CD4-positive, CD25-positive, alpha-beta regulatory T cell (primary cell): ENCODE measurements at regions not wholly inside any gene's neighbourhood (a gene's known extent, or its start where the extent isn't known, plus 50 kb on each side); places are given as distances from the start of the nearest gene placed in this dataset.

Experiments
- ATAC-seq, 2 donors: fragments of 150-1000 bp; cut with Tn5 transposase; one replicate each; pipeline ENCODE4 v1.10.0; 2021; ENCODE audit warnings: low read depth in 2 of 2, moderate number of reproducible peaks in 2 of 2, moderate library complexity in 1 of 2
- DNase-seq, 3 donors: peaks; one replicate each; pipeline versions ENCODE4 v3.0.0 to v3.0.0-alpha.2; 2012 to 2022; ENCODE audit warnings: mixed read lengths in 1 of 3
- H3K27ac ChIP-seq: one replicate; pipeline ENCODE4 v1.7.0; 2013; ENCODE audit warnings: mild to moderate bottlenecking, low read length; ENCODE audit not compliant: insufficient read depth, poor library complexity, severe bottlenecking
- H3K27me3 ChIP-seq: one replicate; pipeline ENCODE4 v1.7.0; 2013; ENCODE audit warnings: low read length; ENCODE audit not compliant: control insufficient read depth, insufficient read depth
- H3K36me3 ChIP-seq: one replicate; pipeline ENCODE4 v1.7.0; 2013; ENCODE audit warnings: mild to moderate bottlenecking, low read length, moderate library complexity; ENCODE audit not compliant: control insufficient read depth, insufficient read depth
- H3K4me1 ChIP-seq: 2 replicates; pipeline ENCODE4 v1.7.0; 2013; ENCODE audit warnings: mild to moderate bottlenecking, low read length; ENCODE audit not compliant: insufficient read depth, control insufficient read depth, poor library complexity, severe bottlenecking
- H3K4me3 ChIP-seq: one replicate; pipeline ENCODE4 v1.7.0; 2013; ENCODE audit warnings: low read depth, mild to moderate bottlenecking, low read length, moderate library complexity
- H3K9me3 ChIP-seq, 2 experiments: 1 replicate in 1 of 2; 2 replicates in 1 of 2; pipeline ENCODE4 v1.7.0; 2013; ENCODE audit warnings: low read length in 2 of 2, mild to moderate bottlenecking in 1 of 2, moderate library complexity in 1 of 2; ENCODE audit not compliant: control insufficient read depth in 2 of 2
- H3K27ac Mint-ChIP-seq, 3 donors: one replicate each; pipeline ENCODE4 v1.8.0; 2020 to 2022; ENCODE audit warnings: mild to moderate bottlenecking in 3 of 3, mixed read lengths in 3 of 3, moderate library complexity in 2 of 3
- H3K27me3 Mint-ChIP-seq: one replicate; pipeline ENCODE4 v1.8.0; 2022; ENCODE audit warnings: mild to moderate bottlenecking, mixed read lengths
- H3K36me3 Mint-ChIP-seq: one replicate; pipeline ENCODE4 v1.8.0; 2020; ENCODE audit warnings: mixed read lengths
- H3K4me1 Mint-ChIP-seq, 4 donors: one replicate each; pipeline ENCODE4 v1.8.0; 2020 to 2022; ENCODE audit warnings: mixed read lengths in 4 of 4, mild to moderate bottlenecking in 1 of 4
- H3K4me3 Mint-ChIP-seq, 4 donors: one replicate each; pipeline ENCODE4 v1.8.0; 2020 to 2022; ENCODE audit warnings: mild to moderate bottlenecking in 4 of 4, mixed read lengths in 4 of 4, moderate library complexity in 3 of 4
- H3K9me3 Mint-ChIP-seq, 7 donors: one replicate each; pipeline ENCODE4 v1.8.0; 2020 to 2022; ENCODE audit warnings: mixed read lengths in 7 of 7, mild to moderate bottlenecking in 3 of 7, moderate library complexity in 2 of 7

DNA sequence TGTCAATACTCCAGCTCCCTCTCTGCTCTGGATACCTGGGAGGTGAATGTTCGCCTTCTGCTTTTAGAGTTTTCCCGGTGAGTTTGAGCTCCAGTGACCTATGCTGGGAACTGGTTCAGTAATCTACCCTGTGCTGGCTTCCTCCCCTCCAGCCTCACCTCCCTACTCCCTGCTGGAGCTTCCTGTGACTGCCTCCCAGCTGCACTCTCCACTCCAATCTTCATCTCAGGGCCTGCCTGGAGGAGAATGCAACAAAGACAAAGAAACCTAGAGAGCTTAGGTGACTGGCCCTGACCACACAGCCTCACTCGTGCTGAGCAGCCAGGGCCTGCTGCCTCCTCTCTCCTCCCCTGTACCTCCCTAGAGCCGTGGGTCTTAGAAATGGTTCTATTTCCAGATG is 101.6 kb upstream of the FOXF1 start:
- Histone ChIP-seq H3K9me3 (no peaks in the 10 kb centered on the region), H3K4me1 (no peaks in the 10 kb centered on the region), H3K27ac (no peak overlapping the region), H3K4me3 (no peak overlapping the region), H3K36me3 (no peaks in the 10 kb centered on the region), H3K27me3 (no peaks in the 10 kb centered on the region)
- Mint-ChIP-seq H3K27ac (no peak overlapping the region), H3K4me3 (no peak overlapping the region), H3K27me3 (peaks cover 4% of the 10 kb centered on the region), H3K4me1 (no peaks in the 10 kb centered on the region), H3K36me3 (no peaks in the 10 kb centered on the region), H3K9me3 (peaks cover 0 to 7% (median 2%) of the 10 kb centered on the region in 7 donors)
- DNase-seq (no peak), ATAC-seq (no peak)

DNA sequence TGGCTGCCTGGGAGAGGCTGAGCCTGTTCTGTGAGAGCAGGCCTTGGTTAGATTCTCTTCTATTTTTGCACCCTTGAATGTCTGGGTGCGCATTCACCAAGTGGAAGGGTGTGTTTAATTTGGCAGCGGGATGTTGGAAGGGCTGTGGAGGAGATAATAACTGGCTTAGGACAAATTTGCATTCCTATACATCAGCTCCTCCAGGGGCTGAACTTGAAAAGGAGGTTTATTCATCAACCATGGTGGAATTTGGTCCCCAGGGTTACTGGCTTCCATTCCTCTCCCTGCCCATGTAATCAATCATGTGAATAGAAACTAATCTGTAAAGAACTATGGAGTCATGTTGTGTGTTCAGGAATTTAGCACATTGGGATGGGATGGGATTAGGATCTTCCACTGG is 100.2 kb upstream of the FOXF1 start:
- DNase-seq (no peak), ATAC-seq (no peak)
- Histone ChIP-seq H3K27me3 (no peaks in the 10 kb centered on the region), H3K4me1 (no peaks in the 10 kb centered on the region), H3K27ac (no peak overlapping the region), H3K9me3 (no peaks in the 10 kb centered on the region), H3K36me3 (no peaks in the 10 kb centered on the region), H3K4me3 (no peak overlapping the region)
- Mint-ChIP-seq H3K4me1 (no peaks in the 10 kb centered on the region), H3K27me3 (peaks cover 4% of the 10 kb centered on the region), H3K27ac (no peak overlapping the region), H3K9me3 (peaks cover 0 to 7% (median 2%) of the 10 kb centered on the region in 7 donors), H3K36me3 (no peaks in the 10 kb centered on the region), H3K4me3 (no peak overlapping the region)

DNA sequence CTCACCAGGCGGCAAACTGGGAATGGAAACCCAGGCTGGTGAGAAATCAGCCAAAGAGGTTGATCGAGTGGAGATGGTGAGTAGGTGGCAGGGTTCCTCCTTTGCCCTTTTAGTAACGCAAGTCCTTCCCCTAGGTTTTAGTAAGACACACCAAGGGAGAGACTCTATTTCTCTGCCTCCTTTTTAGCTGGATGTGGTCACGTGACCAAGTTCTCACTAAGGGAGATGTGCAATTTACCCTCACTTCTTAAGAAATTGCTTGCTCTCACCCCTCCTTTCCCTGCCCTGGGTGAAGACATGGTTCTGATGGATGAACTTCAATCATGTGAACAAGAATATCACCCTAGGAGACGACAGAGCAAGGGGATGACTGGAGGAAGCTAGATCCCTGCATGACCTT is 99.8 kb upstream of the FOXF1 start:
- H3K36me3 ChIP-seq: no peaks in the 10 kb centered on the region
- no peaks in the 10 kb centered on the region for H3K27me3 ChIP-seq
- Mint-ChIP-seq H3K36me3 (no peaks in the 10 kb centered on the region), H3K27me3 (peaks cover 4% of the 10 kb centered on the region), H3K4me3 (no peak overlapping the region), H3K4me1 (no peaks in the 10 kb centered on the region), H3K27ac (no peak overlapping the region), H3K9me3 (peaks cover 0 to 7% (median 2%) of the 10 kb centered on the region in 7 donors)
- no peak overlapping the region for H3K27ac ChIP-seq
- H3K4me1 ChIP-seq: no peaks in the 10 kb centered on the region
- H3K4me3 ChIP-seq: no peak overlapping the region
- H3K9me3 ChIP-seq: no peaks in the 10 kb centered on the region
- ATAC-seq: no peak
- DNase-seq: no peak

DNA sequence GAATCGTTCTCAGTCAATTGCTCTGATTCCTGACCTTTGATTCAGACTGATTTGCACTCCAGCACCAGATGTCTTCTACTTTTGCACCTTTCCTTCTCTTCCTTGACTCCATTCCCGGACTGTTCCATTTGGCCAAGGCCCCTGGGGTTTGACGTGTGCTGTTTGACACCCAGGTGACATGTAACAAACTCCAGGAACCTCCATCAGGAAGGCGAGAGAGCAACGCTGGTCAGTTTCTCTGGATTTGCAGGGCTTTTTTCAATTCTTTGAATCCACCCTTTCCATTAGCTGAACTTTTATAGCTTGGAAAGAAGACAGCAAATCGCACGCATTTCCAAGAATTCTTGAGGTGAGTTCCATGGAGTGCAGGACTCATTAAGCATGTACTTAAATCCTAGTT is 98.4 kb upstream of the FOXF1 start:
- H3K4me1 Mint-ChIP-seq: no peaks in the 10 kb centered on the region
- Histone ChIP-seq H3K4me3 (no peak overlapping the region), H3K4me1 (no peaks in the 10 kb centered on the region), H3K36me3 (no peaks in the 10 kb centered on the region), H3K9me3 (no peaks in the 10 kb centered on the region), H3K27ac (no peak overlapping the region), H3K27me3 (no peaks in the 10 kb centered on the region)
- H3K9me3 Mint-ChIP-seq: peaks cover 0 to 7% (median 2%) of the 10 kb centered on the region in 7 donors
- H3K36me3 Mint-ChIP-seq: no peaks in the 10 kb centered on the region
- no peak for ATAC-seq
- no peak for DNase-seq
- H3K4me3 Mint-ChIP-seq: no peak overlapping the region
- no peak overlapping the region for H3K27ac Mint-ChIP-seq
- no peaks in the 10 kb centered on the region for H3K27me3 Mint-ChIP-seq

DNA sequence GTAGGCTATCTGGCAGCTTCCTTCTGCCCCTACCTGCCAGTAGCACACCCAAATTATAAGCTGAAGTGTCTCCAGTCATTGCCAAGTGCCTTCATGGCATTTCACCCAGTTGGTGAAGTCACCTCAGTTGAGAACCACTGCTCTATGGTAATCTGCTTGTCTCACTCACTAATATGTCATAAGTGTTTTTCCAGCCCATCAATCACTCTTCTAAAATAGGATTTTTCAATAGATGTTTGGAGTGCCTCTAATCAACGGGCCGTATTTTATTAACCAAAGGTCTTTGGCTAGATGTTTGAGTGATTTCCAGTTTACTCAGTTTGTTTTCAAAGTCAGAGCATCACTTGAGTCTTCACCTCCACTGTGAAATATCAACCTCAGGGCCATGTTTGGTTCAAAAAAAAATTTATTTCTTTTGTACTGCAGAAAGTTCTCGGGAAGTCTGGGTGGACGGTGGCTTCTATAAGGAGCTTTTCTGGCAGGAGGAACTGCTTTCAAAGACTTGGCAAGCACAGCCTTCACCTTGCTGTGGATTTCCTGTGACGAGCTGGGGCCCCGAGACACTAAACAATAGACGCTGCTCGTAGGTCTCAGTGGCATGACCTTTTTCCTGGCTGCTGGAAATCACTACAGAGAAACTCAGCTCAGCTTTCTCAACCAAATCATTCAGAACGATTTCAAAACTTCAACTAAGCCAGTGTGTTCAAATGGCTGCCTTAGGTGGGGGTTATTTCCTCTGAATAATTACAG is 95.2 kb upstream of the FOXF1 start:
- no peak for ATAC-seq
- Histone ChIP-seq H3K4me3 (no peak overlapping the region), H3K9me3 (no peaks in the 10 kb centered on the region), H3K27ac (no peak overlapping the region), H3K27me3 (no peaks in the 10 kb centered on the region), H3K4me1 (no peaks in the 10 kb centered on the region), H3K36me3 (no peaks in the 10 kb centered on the region)
- Mint-ChIP-seq H3K4me3 (no peak overlapping the region), H3K9me3 (peaks cover 0 to 9% (median 2%) of the 10 kb centered on the region in 7 donors), H3K27ac (no peak overlapping the region), H3K4me1 (no peaks in the 10 kb centered on the region), H3K36me3 (no peaks in the 10 kb centered on the region), H3K27me3 (no peaks in the 10 kb centered on the region)
- no peak for DNase-seq

DNA sequence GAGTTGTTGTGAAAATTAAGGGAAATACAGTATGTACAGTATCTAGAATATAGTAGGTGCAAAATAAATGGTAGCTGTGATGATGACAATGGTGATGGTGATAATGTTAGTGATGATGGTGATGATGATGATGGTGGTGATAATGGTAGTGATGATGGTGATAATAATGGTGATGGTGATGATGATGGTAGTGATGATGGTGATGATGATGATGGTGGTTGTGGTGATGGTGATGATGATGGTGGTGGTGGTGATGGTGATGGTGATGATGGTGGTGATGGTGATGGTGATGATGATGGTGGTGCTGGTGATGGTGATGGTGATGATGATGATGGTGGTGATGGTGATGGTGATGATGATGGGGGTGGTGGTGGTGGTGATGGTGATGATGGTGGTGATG is 91.3 kb upstream of the FOXF1 start:
- no peak overlapping the region for H3K4me3 Mint-ChIP-seq

DNA sequence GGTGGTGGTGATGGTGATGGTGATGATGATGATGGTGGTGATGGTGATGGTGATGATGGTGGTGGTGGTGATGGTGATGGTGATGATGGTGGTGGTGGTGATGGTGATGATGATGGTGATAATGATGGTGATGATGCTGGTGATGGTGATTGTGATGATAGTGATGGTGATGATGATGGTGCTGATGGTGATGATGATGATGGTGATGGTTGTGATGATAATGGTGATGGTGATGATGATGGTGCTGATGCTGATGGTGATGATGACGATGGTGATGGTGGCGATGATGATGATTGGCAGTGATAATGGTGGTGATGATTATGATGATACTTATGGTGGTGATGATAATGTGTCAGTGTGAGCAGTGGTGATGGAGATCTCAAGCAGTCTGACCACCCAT is 90.8 kb upstream of the FOXF1 start:
- H3K27ac Mint-ChIP-seq: no peak overlapping the region
- H3K27me3 ChIP-seq: no peaks in the 10 kb centered on the region
- no peak overlapping the region for H3K4me3 ChIP-seq
- H3K27ac ChIP-seq: no peak overlapping the region
- no peaks in the 10 kb centered on the region for H3K4me1 Mint-ChIP-seq
- no peaks in the 10 kb centered on the region for H3K36me3 Mint-ChIP-seq
- no peaks in the 10 kb centered on the region for H3K27me3 Mint-ChIP-seq
- H3K4me1 ChIP-seq: no peaks in the 10 kb centered on the region
- H3K36me3 ChIP-seq: no peaks in the 10 kb centered on the region
- peaks cover 0 to 1% of the 10 kb centered on the region in 2 experiments for H3K9me3 ChIP-seq
- DNase-seq: no peak
- no peak overlapping the region for H3K4me3 Mint-ChIP-seq
- H3K9me3 Mint-ChIP-seq: peaks cover 0 to 8% (median 4%) of the 10 kb centered on the region in 7 donors
- ATAC-seq: no peak

More for the DNA sequence above, 91.3 kb upstream of the FOXF1 start:
- Histone ChIP-seq H3K4me3 (no peak overlapping the region), H3K9me3 (peaks cover 0 to 1% of the 10 kb centered on the region in 2 experiments), H3K27ac (no peak overlapping the region), H3K27me3 (no peaks in the 10 kb centered on the region), H3K4me1 (no peaks in the 10 kb centered on the region), H3K36me3 (no peaks in the 10 kb centered on the region)
- H3K9me3 Mint-ChIP-seq: peaks cover 0 to 8% (median 4%) of the 10 kb centered on the region in 7 donors
- H3K4me1 Mint-ChIP-seq: no peaks in the 10 kb centered on the region
- H3K27me3 Mint-ChIP-seq: no peaks in the 10 kb centered on the region
- no peaks in the 10 kb centered on the region for H3K36me3 Mint-ChIP-seq
- H3K27ac Mint-ChIP-seq: no peak overlapping the region
- ATAC-seq (no peak), DNase-seq (no peak)

DNA sequence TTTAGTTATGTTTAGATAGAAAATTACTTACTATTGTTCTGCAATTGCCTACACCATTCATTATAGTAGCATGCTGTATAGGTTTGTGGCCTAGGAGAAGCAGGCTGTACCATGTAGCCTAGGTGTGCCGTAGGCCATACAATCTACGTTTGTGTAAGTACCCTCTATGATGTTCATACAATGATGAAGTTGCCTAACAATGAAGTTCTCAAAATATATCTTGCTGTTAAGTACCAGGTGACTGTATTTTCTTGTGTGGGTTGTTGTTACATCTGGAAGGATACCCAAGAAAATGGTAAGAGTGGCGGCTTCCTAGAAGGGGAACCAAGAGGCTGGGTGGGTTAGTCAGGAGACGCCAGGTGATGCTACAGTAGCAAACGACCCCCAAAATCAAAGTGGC is 88.3 kb upstream of the FOXF1 start:
- no peaks in the 10 kb centered on the region for H3K27me3 ChIP-seq
- no peaks in the 10 kb centered on the region for H3K4me1 Mint-ChIP-seq
- DNase-seq: no peak

More for the DNA sequence above, 88.3 kb upstream of the FOXF1 start:
- H3K27me3 Mint-ChIP-seq: no peaks in the 10 kb centered on the region
- H3K9me3 ChIP-seq: peaks cover 0 to 1% of the 10 kb centered on the region in 2 experiments
- H3K36me3 ChIP-seq: no peaks in the 10 kb centered on the region
- ATAC-seq: no peak
- no peak overlapping the region for H3K4me3 ChIP-seq
- no peak overlapping the region for H3K4me3 Mint-ChIP-seq
- H3K27ac Mint-ChIP-seq: no peak overlapping the region
- H3K27ac ChIP-seq: no peak overlapping the region
- H3K9me3 Mint-ChIP-seq: peaks cover 0 to 8% (median 2%) of the 10 kb centered on the region in 7 donors
- no peaks in the 10 kb centered on the region for H3K4me1 ChIP-seq
- no peaks in the 10 kb centered on the region for H3K36me3 Mint-ChIP-seq
